22Rv1 (cell line): ENCODE measurements at regions not wholly inside any gene's neighbourhood (a gene's known extent, or its start where the extent isn't known, plus 50 kb on each side); places are given as distances from the start of the nearest gene placed in this dataset.

Source experiments
- ZFX ChIP-seq: fragments of 450-650 bp; IDR thresholded peaks from 2 replicates; pipeline ENCODE4 v1.6.1; 2017; ENCODE audit warnings: antibody characterized with exemption, borderline replicate concordance
- TF ChIP-seq, protein P1 (sequence below): fragments of 450-650 bp; IDR thresholded peaks from 2 replicates; pipeline ENCODE4 v1.5.1; 2017; ENCODE audit warnings: mild to moderate bottlenecking

DNA sequence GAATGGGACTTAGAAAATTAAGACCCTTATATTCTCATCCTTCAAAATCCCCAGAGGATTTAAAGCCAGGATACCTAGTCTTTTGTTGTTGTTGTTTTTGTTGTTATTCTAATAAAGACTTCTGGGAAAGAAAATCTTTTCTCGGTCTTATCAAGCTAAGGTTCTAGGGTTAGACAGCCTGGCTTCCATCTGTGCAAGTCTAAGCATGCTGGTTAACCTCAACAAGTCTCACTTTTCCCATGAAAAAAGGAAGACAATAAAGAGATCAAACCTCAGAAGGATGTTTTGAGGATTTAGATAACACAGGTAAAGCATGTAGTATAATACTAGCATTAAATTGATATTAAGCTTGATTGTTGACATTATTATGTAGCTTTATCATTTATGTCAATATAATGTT is 486.4 kb upstream of the SOX9 start:
- TF ChIP-seq, protein P1, sequence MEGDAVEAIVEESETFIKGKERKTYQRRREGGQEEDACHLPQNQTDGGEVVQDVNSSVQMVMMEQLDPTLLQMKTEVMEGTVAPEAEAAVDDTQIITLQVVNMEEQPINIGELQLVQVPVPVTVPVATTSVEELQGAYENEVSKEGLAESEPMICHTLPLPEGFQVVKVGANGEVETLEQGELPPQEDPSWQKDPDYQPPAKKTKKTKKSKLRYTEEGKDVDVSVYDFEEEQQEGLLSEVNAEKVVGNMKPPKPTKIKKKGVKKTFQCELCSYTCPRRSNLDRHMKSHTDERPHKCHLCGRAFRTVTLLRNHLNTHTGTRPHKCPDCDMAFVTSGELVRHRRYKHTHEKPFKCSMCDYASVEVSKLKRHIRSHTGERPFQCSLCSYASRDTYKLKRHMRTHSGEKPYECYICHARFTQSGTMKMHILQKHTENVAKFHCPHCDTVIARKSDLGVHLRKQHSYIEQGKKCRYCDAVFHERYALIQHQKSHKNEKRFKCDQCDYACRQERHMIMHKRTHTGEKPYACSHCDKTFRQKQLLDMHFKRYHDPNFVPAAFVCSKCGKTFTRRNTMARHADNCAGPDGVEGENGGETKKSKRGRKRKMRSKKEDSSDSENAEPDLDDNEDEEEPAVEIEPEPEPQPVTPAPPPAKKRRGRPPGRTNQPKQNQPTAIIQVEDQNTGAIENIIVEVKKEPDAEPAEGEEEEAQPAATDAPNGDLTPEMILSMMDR: no peak
- TF ChIP-seq ZFX: no peak
